GM19351 (cell line): ENCODE measurements at regions not wholly inside any gene's neighbourhood (a gene's known extent, or its start where the extent isn't known, plus 50 kb on each side); places are given as distances from the start of the nearest gene placed in this dataset.
"Not testable (repeated sequence)": the region's sequence is repeated elsewhere in the genome, so short reads cannot be mapped to it uniquely, and the experiment has no call there.

Experiments used
- ATAC-seq: cut with Tn5 transposase; IDR thresholded peaks from one replicate; pipeline ENCODE4 v1.9.1; 2021; ENCODE audit warnings: mild to moderate bottlenecking, moderate library complexity; ENCODE audit not compliant: unreplicated experiment

DNA sequence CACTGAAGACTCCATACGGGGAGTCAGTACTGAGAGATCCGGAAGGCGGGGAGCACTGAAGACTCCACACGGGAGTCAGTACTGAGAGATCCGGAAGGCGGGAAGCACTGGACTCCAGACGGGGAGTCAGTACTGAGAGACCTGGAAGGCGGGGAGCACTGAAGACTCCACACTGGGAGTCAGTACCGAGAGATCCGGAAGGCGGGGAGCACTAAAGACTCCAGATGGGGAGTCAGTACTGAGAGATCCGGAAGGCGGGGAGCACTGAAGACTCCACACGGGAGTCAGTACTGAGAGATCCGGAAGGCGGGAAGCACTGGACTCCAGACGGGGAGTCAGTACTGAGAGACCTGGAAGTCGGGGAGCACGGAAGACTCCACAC lies 77.2 kb downstream of the DLL1 start:
- ATAC-seq: not testable (repeated sequence)

DNA sequence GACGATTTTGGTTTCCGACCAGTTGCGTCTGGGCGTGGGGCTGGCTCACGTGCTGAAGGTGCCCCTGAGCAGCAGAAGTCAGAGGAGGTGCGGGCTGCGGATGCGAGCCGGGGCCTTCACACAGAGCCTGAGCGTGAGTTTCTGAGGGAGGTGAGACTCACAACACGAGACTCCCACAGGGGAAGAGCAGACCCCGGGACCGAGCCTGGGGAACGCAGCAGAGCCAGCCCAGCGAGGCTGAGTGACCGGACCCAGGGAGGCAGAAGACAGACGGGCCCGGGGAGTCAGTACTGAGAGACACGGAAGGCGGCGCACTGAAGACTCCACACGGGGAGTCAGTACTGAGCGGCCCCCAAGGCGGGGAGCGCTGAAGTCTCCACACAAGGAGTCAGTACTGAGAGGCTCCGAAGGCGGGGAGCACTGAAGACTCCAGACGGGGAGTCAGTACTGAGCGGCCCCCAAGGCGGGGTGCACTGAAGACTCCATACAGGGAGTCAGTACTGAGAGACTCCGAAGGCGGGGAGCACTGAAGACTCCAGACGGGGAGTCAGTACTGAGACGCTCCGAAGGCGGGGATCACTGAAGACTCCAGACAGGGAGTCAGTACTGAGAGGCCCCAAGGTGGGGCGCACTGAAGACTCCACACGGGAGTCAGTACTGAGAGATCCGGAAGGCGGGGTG lies 77.8 kb downstream of the DLL1 start:
- no peak for ATAC-seq

DNA sequence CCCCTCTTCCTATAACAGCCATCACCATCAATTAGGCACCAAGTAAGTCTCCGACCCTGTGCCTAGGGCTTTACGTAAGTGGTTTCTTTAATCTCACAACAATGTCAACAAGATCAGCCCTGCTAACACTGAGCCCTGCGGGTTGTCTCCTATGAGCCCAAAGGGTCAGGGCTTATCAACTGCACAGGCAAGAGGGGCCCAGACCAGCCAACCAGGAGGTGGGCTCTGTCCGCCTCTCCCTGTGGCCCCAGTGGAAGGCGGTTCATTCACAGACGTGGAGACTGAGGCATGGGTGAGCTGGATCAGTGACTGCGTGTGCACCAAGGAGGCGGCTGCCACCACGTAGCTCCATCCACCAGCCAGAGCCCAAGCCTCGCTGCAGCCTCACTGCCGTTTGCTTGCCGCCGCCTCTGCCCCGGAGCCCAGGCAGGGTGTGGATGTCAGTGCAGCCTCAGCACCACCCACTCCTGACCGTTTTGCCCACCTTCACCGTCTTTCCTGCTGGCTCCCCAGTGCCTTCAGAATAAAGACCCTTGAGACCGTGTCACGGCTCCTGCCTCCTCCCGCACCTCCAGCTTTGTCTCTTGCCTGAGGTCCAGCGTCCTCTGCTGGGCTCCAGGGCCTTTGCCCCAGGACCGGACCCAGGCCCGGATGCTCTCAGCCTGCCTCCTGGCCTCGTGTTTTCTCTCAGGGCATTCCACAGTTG lies 78.7 kb downstream of the DLL1 start:
- no peak for ATAC-seq

DNA sequence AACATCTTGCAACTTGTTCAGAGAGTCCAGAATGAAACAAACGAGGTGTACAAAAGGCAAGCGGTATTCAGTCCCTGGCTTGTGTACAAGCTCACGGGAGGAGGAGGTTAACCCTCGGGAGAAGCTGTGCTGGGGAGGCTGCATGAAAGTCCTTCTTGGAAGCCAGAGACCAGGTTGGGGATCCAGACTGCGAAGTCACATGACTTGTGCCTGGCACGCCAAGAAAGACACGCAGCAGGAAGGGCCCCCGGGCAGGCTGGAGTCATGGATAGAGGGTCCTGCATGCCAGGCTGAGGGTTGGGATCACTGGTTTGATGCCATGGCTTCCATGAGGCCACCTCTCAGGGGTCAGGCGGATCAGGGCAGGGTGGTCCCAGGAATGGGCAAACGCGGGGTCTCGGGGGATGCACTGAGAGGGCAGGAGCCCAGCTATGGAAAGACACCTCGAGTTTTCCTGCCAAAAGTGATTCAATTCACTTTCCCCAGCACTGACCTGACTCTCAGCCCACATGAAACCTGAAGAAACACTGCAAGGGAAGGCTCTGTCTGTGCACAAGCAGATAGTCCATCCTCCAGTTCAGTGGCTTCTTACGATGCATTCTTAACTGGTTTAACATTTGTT lies 79.4 kb downstream of the DLL1 start:
- no peak for ATAC-seq

DNA sequence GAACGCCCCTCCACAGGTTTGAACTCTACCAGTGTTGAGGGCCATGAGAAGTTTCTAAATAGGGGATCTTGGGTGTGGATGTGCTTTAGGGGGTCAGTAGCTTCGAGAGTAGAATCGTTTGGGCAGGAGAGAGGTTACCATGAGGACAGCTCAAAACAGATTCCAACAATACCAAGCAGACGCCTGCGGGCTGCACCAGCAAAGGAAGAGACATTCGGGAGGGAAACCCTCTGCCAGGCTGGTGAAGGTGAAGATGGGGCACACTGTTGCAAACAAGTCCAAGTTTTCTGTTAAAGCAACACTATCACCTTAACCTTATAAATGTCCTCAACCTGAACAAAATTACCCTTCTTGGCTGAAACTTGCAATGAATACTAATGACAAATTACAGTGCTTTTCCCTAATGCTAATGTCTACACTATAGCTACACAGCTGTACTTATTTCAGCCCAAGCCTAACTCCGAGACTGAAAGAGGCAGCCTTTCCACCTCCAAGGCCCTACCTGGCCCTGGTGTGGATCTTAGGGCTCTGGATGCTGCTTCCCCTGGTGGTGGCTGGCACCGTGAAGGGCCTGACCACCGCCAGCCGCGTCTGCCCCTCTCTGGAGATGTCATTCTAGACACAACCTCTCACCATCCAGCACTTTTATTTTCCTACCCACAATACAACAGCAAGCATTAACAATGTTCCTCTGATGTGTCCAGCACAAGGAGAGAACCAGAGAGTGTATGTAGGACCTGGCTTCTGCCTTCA lies 80.1 kb downstream of the DLL1 start:
- ATAC-seq: no peak

DNA sequence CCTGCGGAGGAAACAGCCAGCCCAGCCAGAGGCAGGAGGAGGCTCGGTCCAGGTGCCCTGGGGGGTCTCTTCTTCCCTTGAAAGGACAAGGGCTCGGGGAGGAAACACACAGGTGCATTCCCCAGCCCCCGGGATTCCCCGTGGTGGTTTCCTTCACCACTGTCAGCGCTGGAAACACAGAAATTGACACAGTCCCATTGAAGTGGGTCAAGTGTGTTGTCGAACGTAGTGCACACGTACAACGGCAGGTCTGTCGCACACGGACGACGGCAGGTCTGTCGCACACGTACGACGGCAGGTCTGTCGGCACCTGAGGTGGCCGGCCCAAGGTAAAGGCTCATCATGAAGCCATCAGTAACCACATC lies 80.9 kb downstream of the DLL1 start:
- ATAC-seq: peak; percentile 51

DNA sequence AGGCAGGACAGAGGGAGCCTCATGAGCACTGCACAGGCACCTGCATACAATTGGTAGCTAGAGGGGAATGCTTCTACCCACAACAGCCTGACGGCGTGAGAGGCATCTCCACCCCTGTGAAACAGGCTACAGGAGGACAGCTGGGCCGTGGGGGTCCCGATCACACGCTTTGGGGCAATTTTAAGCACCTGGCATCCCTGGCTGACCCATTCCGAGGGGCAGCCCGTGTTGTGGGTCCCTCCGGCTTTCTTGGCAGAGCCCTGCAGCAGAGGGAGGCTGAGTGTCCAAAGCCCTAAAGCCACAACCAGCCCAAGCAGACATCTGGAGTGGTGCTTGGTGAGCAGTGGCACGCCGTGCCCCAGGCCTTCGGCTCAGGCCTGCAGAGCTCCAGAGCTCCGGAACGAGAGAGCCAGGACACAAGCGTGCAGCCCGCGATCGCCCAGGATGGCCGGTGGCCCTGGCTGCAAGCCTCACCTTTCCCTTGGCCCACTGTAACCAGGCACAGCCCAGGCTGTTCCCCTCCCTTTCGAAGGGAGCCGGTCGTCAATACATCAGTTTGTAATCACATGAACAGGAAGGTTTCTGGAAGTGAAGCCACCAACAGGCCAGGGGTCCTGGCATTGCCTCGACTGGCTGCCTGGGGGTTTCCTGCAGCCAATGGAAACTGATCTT lies 81.4 kb downstream of the DLL1 start:
- ATAC-seq: no peak

DNA sequence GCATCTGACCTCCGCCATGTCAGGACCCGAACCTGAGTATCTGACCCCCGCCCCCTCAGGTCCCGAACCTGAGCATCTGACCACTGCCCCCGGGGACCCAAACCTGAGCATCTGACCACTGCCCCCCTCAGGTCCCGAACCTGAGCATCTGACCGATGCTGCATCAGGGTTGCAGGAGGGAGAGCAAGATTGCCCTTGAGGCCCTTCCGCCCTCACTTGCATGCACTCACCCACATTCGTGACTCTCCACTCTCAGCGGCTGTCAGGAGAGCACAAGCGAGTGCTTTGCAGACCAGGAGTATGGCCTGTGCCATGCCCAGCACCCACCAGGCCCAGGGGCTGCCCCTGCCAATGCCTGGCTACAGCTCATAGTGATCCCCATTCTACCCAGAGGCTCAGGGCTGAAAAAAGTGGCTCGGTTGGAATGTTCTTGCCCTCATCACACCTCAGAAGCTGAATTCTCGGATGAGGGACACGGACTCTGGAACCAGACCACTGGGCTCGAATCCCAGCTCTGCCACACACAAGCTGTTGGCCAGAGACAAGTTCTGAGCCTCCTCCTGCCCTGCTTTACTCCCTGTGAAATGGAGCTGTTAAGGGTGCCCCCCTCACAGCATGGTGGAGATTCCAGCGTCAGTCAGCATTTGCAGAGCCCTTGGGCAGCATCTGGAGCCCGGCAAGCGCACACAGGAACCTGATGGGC lies 82.1 kb downstream of the DLL1 start:
- ATAC-seq: no peak

DNA sequence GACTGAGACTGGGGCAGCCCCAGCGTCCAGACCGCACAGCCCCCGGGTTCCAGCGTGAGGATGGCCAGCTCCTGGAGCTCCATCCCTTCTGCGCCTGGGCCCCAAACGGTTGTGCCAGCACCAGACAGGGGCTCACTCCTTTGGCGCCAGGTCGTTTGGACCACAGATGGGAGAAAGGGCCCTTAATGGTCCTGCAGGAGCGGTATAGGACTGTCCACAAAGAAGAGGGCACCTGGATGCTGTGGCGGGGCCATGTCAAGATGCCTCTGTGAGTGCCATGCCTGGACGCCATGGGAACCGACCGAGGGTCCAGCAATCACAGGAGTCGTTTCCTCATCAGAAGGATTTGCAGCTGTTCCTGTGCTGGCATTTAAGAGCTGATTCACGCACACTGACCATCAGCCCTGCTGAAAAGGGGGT lies 82.7 kb downstream of the DLL1 start:
- no peak for ATAC-seq

DNA sequence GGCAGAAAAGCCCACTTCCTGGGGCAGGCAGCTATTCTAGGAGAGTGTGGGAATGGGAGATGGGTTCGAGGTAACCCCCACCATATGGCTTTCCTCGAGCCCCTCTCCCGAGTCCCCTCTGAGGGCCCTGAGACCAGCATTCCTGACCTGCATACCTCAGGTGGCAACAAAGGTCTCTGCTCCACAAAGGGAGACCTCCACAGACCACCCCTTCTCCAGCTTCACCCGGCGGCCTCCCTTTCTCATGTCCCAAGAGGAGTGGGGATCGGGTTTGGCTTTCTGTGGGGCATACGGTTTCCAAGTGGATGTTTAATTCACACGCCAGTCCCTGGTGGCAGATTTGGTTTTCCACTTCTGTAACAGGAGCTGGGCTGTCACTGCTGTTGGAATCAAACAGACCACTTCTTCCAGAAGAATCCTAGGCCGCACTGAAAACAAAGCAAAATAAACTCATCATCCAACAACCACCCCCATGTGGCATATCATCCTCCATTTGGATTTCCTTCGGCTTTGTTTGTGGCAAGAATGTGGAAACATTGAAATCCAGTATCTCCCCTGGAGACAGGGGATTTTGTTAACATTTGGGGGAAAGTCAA lies 83.2 kb downstream of the DLL1 start:
- no peak for ATAC-seq

DNA sequence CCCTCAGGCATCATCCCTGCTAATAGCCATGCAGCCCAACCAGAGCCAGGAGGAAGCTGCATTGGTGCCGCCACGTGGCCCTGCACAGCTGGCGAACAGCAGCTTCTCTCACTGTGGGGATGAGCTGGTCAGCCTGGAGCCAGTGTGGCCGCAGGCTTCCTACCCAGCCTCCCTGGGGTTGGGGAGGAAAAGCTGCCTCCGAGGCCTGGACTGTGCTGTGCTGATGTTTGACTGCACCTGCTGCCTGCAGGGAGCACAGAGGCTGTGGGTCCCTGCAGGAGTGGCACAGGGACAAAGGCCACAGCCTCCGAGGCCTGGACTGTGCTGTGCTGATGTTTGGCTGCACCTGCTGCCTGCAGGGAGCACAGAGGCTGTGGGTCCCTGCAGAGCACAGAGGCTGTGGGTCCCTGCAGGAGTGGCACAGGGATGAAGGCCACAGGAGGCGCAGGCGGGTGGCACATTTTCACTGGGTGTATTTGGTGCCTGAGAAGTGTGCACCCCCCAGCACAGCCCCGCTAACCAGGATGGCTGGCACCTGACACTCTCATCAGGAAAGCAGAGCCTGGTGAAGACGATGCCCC lies 83.9 kb downstream of the DLL1 start:
- ATAC-seq: no peak

DNA sequence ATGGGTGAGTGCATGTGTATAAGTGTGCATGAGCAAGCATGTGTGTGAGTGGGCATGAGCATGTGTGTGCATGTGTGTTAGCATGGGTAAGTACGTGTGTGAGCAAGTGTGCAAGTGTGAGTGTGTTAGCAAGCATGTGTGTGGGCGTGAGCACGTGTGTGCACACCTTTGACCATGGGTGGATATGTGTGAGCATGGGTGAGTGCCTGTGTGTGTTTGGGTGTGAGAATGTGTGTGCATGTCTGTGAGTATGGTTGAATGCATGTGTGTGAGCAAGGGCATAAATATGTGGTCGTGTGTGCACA lies 84.6 kb downstream of the DLL1 start:
- no peak for ATAC-seq

DNA sequence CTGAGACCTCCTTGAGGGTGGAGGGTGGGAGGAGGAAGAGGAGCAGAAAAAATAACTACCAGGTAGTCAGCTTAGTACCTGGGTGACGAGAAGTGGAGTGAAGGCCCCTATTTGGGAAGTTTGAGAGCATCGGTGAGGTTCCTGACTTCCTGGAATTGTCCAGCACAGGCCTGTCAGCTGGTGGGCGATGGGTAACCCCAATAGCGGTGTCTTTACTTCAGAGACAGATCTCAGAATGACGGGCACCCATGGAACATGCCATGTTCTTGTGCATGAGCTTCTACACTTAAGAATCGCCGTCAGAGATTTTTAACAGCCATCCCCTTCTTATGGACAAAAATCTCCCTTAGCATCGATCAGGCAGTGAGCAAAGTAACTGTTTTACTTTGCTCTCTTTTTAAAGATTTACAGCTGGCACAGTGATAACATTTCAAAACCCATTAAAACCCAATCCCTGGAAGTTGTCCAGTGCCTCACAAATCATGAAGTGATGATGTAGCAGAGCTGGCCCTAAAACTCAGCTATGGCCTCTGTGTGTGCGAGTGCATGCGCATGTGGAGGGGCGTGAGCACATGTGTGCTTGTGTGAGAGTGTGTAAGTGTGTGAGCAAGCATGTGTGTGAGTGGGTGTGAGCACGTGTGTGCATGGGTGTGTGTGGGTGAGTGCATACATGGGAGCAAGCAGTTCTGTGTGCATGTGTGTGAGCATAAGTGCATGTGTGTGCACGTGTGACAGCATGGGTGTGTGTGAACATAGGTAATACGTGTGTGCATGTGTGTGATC lies 85.2 kb downstream of the DLL1 start:
- ATAC-seq: no peak

DNA sequence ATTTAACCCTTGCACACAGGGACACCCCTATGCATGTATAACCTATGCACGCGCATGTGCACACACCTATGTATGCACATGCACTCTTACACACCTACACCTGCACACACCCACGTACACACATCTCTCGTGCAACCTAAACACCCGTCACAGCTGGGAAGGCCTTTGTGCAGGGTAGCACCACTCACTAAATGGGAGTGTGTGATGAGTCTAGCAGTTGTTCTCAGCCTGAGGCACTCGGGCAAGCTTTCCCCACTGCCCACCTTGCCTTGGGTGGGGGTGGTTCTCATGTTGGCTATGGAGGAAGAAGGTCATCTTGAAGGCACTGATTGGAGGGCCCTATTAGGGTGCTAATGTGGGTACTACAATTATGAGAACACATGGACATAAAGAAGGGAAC lies 85.8 kb downstream of the DLL1 start:
- ATAC-seq: no peak

DNA sequence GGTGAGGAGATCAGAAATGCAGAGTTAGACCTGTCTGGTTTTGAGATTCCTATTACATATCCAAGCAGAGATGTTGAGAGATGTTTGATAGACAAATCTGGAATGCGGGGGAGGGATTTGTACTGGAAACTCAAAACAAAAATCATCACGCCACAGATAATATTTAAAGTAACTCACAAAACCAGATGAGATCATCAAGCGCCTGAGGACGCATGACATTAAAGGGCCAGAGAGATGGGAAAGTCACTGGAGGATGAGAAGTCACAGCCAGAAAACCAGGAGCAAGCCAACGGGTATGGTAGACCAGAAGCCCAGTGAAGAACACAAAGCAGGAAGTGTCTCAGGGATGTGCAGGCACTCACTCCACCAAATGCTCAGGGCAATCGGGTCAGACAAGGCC lies 87.7 kb downstream of the DLL1 start:
- ATAC-seq: no peak

DNA sequence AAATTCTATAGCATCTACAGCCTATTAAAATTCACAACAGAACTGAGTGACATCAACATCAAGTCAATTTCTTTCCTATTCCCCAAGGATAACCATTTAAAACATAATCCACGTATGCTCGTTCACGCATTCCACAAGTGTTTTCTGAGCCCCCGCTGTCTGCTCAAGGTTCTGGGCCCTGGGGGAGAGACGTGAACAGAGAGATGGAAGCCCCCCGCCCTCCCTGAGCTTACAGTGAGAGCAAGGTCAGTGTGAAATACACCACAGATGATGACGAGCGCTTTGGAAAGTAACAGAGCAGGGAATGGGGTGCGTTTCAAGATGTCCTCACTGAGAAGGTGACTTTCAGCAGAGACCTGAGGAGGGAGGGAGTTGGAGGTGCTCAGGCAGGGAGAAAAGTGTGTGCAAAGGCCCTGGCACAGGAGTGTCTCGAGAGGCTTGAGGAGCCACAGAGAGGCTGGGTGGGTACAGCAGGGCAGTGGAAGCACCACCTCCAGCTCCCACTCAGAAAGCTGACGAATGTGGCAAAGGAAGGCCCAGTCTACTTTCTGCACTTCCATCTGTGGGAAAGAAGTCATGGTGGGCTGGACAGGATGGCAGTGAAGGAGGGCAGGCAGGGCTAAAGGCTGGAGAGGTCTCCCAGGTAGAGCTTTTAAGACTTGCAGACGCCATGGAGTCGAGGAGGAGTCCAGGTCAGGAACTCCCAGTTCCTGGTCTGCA lies 88.3 kb downstream of the DLL1 start:
- no peak for ATAC-seq

DNA sequence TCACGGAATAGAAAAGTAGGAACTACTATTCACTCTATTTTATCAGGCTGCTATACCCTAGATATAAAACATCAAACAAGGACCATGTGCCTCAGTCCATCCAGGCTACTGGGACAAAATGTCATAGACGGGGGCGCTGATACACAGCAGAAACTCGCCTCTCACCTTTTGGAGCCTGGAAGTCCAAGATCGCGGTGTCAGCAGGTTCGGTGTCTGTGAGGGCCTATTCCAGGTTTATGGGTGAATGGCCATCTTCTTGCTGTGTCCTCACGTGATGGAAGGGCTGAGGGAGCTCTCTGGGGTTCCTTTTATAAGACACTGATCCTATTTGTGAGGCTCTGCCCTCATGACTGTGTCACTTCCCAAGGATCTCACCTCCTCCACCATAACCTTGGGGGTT lies 89.5 kb downstream of the DLL1 start:
- ATAC-seq: no peak

DNA sequence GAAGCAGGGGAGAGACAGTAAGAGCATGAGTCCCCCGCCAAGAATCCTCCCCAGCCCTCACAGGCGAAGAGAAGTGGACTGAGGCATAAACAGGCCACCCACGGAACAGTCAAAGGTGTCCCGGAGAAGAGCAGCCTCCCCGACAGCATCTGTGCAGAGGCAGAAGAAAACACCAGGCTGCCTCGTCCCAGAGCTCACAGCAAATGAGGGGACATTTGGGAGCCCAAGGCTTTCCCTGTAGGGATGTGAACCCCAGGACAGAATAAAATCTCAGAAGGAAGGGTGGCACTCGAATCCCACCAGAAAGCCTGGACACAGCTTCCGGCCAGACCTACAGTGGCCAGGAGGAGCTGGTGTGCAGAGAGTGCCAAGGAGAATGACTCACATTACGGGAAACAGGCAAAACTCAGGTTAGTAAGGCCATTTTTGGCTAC lies 90.4 kb downstream of the DLL1 start:
- ATAC-seq: no peak

DNA sequence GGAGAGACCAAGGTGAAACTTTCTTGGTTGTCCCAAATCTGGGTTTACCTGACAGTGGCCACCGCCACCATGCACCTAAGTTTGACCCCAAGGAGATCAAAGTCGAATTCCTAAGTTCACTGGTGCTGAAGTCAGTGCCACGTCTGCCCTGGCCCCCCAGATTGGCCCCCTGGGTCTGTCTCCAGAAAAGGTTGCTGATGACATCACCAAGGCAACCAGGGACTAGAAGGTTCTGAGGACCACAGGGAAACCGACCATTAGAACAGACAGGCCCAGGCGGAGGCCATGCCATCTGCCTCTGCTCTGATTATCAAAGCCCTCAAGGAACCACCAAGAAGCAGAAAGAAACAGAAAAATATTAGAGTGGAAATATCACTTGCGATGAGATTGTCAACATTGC lies 91.2 kb downstream of the DLL1 start:
- ATAC-seq: no peak
